Fibroblast of villous mesenchyme (primary cell): ENCODE measurements at regions not wholly inside any gene's neighbourhood (a gene's known extent, or its start where the extent isn't known, plus 50 kb on each side); places are given as distances from the start of the nearest gene placed in this dataset.

ENCODE experiments used
- DNase-seq: peaks from one replicate; pipeline ENCODE4 v3.0.0-alpha.2; 2010; ENCODE audit warnings: low read depth
- H3K4me3 ChIP-seq: 2 replicates; pipeline ENCODE4 v1.5.1; 2011; ENCODE audit warnings: low read depth, mild to moderate bottlenecking, low read length
- CTCF ChIP-seq: IDR thresholded peaks from 2 replicates; pipeline ENCODE4 v1.5.1; 2012; ENCODE audit warnings: low read depth, mild to moderate bottlenecking, low read length; ENCODE audit not compliant: insufficient read depth

GRCh38 chr1:78340006-78340405 lies 150.8 kb upstream of the PTGFR start:
- no peak for TF ChIP-seq CTCF

DNA sequence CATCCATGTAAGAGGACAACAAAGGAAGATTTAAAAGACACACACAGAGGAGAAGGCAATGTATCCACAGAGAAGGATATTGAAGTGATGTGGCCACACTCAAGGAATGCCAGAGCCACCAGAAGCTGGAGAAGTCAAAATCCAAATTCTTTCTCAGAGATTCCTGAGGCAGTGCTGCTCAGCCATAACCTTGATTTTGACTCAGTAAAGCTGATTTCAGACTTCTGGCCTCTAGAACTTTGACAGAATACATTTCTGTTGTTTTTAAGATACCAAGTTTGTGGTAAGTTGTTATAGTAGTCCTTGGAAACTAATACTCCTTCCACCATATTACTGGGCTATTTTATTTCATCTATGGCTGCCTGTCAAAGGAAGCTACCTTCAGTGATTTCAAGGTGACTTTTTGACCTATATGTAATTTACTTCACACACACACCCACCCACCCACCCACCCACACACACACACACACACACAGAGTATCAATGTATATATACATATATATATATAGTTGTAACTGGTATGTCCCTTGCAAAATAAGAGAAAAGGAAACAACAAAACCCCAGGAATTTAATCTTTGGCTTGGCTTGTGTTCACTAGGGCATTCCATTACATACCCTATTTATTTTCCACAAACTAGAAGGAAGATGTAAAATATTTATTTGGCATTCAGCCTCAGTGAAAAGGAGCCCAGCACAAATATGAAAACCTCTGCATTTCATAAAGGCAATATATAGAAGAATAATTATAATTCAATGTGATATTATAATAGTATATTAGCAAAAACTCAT lies 142.1 kb upstream of the PTGFR start:
- TF ChIP-seq CTCF = no peak
- peak; percentile 19 for DNase-seq
- no peak overlapping the region for H3K4me3 ChIP-seq

More at GRCh38 chr1:78340006-78340405, 150.8 kb upstream of the PTGFR start:
- H3K4me3 ChIP-seq = no peak overlapping the region
- peak; percentile 40 for DNase-seq

DNA sequence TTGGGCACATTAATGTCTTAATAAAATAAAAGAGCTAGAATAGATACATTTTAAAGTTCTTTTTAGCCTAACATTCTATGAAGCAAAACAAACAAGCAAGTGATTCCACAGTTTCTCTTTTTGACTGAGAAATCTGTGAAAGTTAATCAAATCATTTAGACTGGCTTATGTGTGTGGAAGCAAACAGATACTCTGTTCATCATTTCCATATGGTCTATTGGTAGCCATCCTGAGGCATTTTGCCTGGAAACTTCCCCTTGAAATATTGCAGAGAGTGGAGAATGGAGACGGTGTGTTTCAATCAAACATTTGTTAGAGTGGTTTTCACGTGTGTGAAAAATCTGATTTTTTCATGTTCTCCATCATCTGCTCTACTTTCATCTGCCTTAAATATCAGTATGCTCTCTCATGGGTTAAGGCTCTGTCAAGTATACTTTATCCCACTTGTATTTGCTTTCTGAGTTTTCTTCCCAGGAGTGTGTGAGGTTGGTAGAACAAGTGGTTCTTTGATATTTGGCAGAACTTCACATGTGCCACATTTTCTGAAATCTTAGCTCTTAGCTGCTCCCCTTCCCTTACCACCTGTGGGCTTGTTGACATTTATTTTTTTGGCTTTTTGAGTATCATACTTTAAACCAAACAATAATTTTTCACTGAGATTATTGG lies 139.1 kb upstream of the PTGFR start:
- no peak for DNase-seq
- no peak for TF ChIP-seq CTCF
- H3K4me3 ChIP-seq = no peak overlapping the region

GRCh38 chr1:78355656-78356055 lies 135.1 kb upstream of the PTGFR start:
- DNase-seq = peak; percentile 21
- no peak overlapping the region for H3K4me3 ChIP-seq
- TF ChIP-seq CTCF = no peak

DNA sequence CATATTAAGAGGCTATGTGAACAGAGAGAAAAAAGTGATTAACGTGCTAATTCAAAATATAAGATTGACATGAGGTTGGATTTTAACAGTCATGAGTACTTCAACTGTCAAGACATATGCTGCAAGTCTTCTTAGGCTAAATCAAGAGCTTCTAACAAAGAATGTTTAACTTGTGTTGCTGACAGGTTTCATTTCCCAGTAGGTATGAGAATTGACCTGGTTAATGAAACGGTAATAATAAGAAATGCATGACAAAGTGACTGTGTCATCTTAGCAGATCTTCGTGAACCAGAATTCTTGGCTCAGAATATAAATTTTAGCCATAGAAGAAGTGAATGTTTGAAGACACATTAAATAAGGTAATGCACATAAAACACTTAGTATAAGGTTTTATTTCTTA lies 132.6 kb upstream of the PTGFR start:
- TF ChIP-seq CTCF = no peak
- no peak for DNase-seq
- H3K4me3 ChIP-seq = no peak overlapping the region

- no peak for TF ChIP-seq CTCF
- no peak overlapping the region for H3K4me3 ChIP-seq
- DNase-seq = peak; percentile 19
These were observed 131.1 kb upstream of the PTGFR start for GRCh38 chr1:78359666-78360065.
